CD8-positive, alpha-beta memory T cell (primary cell): ENCODE measurements at regions not wholly inside any gene's neighbourhood (a gene's known extent, or its start where the extent isn't known, plus 50 kb on each side); places are given as distances from the start of the nearest gene placed in this dataset.
A peak's percentile ranks its signal among the peaks of the same experiment; 100 is the strongest.

Source experiments
- CTCF ChIA-PET: fragments of 350-600 bp; sonication (Branson Sonifier 250); formaldehyde crosslinking; loops from one replicate; lab custom pipeline; 2021; ENCODE audit warnings: antibody characterized with exemption; lab: Charles Lee
- POLR2A ChIA-PET: fragments of 350-600 bp; sonication (Branson Sonifier 250); formaldehyde crosslinking; loops from one replicate; lab custom pipeline; 2021; ENCODE audit warnings: antibody characterized with exemption; lab: Charles Lee
- DNase-seq, 5 donors: peaks; one replicate each; pipeline versions ENCODE4 v3.0.0 to v3.0.0-alpha.2; 2020 to 2022; ENCODE audit warnings: mixed read lengths in 1 of 5
- H3K27ac ChIP-seq: one replicate; pipeline ENCODE4 v1.7.0; 2013; ENCODE audit warnings: low read depth, mild to moderate bottlenecking, low read length, moderate library complexity
- H3K27me3 ChIP-seq: 2 replicates; pipeline ENCODE4 v1.7.0; 2013; ENCODE audit warnings: low read length, mild to moderate bottlenecking; ENCODE audit not compliant: insufficient read depth, poor library complexity, severe bottlenecking
- H3K36me3 ChIP-seq: 2 replicates; pipeline ENCODE4 v1.7.0; 2013; ENCODE audit warnings: mild to moderate bottlenecking, low read length, moderate library complexity; ENCODE audit not compliant: insufficient read depth
- H3K4me1 ChIP-seq: 2 replicates; pipeline ENCODE4 v1.7.0; 2013; ENCODE audit warnings: mild to moderate bottlenecking, low read length, moderate library complexity; ENCODE audit not compliant: insufficient read depth
- H3K4me3 ChIP-seq: 2 replicates; pipeline ENCODE4 v1.7.0; 2013; ENCODE audit warnings: mild to moderate bottlenecking, low read length
- H3K9me3 ChIP-seq: 2 replicates; pipeline ENCODE4 v1.7.0; 2013; ENCODE audit warnings: mild to moderate bottlenecking, low read length
- H3K27ac Mint-ChIP-seq, 8 donors: one replicate each; pipeline ENCODE4 v1.8.0; 2020 to 2021; ENCODE audit warnings: mixed read lengths in 8 of 8, mild to moderate bottlenecking in 6 of 8, inconsistent platforms in 3 of 8, moderate library complexity in 3 of 8
- H3K27me3 Mint-ChIP-seq, 2 donors: one replicate each; pipeline ENCODE4 v1.8.0; 2020 to 2021; ENCODE audit warnings: mixed read lengths in 2 of 2, mild to moderate bottlenecking in 1 of 2, moderate library complexity in 1 of 2
- H3K36me3 Mint-ChIP-seq, 3 donors: one replicate each; pipeline ENCODE4 v1.8.0; 2020 to 2021; ENCODE audit warnings: mixed read lengths in 3 of 3, inconsistent platforms in 1 of 3, mild to moderate bottlenecking in 1 of 3
- H3K4me1 Mint-ChIP-seq, 3 donors: one replicate each; pipeline ENCODE4 v1.8.0; 2020 to 2021; ENCODE audit warnings: mixed read lengths in 3 of 3, inconsistent platforms in 1 of 3, mild to moderate bottlenecking in 1 of 3
- H3K4me3 Mint-ChIP-seq, 7 donors: one replicate each; pipeline ENCODE4 v1.8.0; 2020 to 2021; ENCODE audit warnings: mixed read lengths in 7 of 7, mild to moderate bottlenecking in 6 of 7, moderate library complexity in 4 of 7, inconsistent platforms in 2 of 7
- H3K9me3 Mint-ChIP-seq, 5 donors: one replicate each; pipeline ENCODE4 v1.8.0; 2020 to 2022; ENCODE audit warnings: mixed read lengths in 5 of 5, mild to moderate bottlenecking in 3 of 5, moderate library complexity in 2 of 5, inconsistent platforms in 1 of 5

DNA sequence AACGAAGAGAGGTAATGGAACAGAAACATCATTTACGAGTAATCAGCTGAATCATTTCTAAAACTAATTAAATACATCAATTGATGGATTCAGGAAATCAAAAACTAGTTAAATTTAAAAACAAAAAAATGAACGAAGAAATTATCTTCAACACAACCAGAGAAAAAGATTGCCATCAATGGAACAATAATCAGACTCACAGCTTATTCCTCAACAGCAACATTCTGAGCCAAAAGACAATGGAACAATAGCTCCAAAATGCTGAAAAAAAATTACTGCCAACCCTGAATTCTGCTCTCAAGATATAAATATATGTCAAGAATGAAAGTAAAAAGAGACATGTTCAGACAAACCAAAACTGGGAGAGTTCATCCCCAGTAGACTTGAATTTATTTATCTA, 65.5 kb upstream of the KLF3 start:
- ChIA-PET CTCF (no interaction called here), POLR2A (no interaction called here)
- peaks cover 0 to 9% (median 0%) of the 10 kb centered on the region in 3 donors for H3K36me3 Mint-ChIP-seq
- no peak overlapping the region for H3K4me3 Mint-ChIP-seq
- Histone ChIP-seq H3K27me3 (no peaks in the 10 kb centered on the region), H3K27ac (no peak overlapping the region), H3K4me1 (no peaks in the 10 kb centered on the region), H3K36me3 (no peaks in the 10 kb centered on the region), H3K4me3 (no peak overlapping the region), H3K9me3 (no peaks in the 10 kb centered on the region)
- DNase-seq: no peak
- peaks cover 7 to 16% (median 7%) of the 10 kb centered on the region in 3 donors for H3K4me1 Mint-ChIP-seq
- H3K27me3 Mint-ChIP-seq: no peaks in the 10 kb centered on the region
- no peak overlapping the region for H3K27ac Mint-ChIP-seq
- peaks cover 0 to 2% (median 0%) of the 10 kb centered on the region in 5 donors for H3K9me3 Mint-ChIP-seq

DNA sequence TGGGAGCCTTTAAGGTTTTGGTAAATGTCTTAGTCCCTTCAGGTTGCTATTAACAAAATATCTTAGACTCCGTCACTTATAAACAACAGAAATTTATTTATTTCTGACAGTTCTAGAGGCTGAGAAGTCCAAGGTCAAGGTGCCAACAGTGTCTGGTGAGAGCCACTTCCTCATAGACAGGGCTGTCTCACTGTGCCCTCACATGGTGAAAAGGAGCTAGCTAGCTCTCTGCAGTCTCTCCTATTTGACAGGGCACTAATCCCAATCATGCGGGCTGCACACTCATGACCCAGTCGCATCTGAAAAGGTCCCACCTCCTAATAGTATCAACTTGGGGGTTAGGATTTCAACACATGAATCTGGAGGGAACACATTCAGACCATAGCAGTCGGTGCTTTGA, 63.4 kb upstream of the KLF3 start:
- H3K36me3 ChIP-seq: no peaks in the 10 kb centered on the region
- H3K9me3 ChIP-seq: no peaks in the 10 kb centered on the region
- H3K27ac ChIP-seq: no peak overlapping the region
- H3K27me3 ChIP-seq: no peaks in the 10 kb centered on the region
- Mint-ChIP-seq H3K27ac (peak overlapping the region in 2 of 8 donors; percentile 19 to 36), H3K9me3 (peaks cover 0 to 2% (median 0%) of the 10 kb centered on the region in 5 donors), H3K27me3 (no peaks in the 10 kb centered on the region), H3K4me3 (no peak overlapping the region), H3K4me1 (peaks cover 23 to 33% (median 23%) of the 10 kb centered on the region in 3 donors), H3K36me3 (peaks cover 0 to 9% (median 0%) of the 10 kb centered on the region in 3 donors)
- no peak for DNase-seq
- H3K4me1 ChIP-seq: peaks cover under 1% of the 10 kb centered on the region
- H3K4me3 ChIP-seq: no peak overlapping the region
- ChIA-PET CTCF (interaction anchor here (1.0 kb wide), 1 partner anchor 90 kb away, joined by 3 read pairs; no protein-coding TSS in a partner anchor), POLR2A (no interaction called here)

DNA sequence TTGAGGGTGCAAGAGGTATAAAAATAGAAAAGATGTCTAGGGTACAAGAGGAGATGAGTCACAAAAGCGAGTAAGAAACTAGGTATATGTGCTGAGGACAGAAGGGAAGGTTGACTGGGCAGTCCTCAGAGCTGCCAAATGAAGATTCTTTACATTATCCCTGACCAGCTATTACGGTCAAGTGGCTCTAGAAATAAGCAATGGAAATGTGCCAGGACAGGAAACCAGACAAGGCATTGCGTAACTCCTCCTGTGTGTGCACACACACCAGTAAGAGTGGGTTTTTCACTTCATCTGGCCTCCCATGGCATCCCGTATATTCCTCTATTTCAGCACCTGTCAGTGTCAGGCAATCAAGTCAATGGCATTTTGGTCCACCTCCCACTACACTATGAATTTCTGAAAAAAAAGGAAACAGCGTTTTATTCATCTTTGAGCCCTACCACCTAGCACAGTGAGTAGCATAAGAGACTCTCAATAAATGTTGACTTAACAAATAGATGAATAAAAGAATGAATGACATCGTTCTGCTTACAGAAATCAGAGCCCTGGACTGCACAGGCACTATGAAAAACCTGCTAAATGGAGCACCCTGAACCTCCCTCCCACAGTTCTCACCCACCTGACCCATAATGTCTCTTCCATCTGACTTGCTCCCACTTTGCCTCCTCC, 62.6 kb upstream of the KLF3 start:
- CTCF ChIA-PET: interaction anchor here (1.0 kb wide), 1 partner anchor 91 kb away, joined by 3 read pairs; no protein-coding TSS in a partner anchor
- no peaks in the 10 kb centered on the region for H3K9me3 ChIP-seq
- peaks cover 8% of the 10 kb centered on the region for H3K4me1 ChIP-seq
- Mint-ChIP-seq H3K27me3 (no peaks in the 10 kb centered on the region), H3K27ac (peak overlapping the region in 3 of 8 donors; percentile 40 to 48 (median 46)), H3K4me3 (no peak overlapping the region), H3K9me3 (peaks cover 0 to 2% (median 0%) of the 10 kb centered on the region in 5 donors), H3K36me3 (peaks cover 0 to 9% (median 0%) of the 10 kb centered on the region in 3 donors), H3K4me1 (peaks cover 31 to 41% (median 31%) of the 10 kb centered on the region in 3 donors)
- no peaks in the 10 kb centered on the region for H3K36me3 ChIP-seq
- no peak for DNase-seq
- no peaks in the 10 kb centered on the region for H3K27me3 ChIP-seq
- H3K4me3 ChIP-seq: no peak overlapping the region
- POLR2A ChIA-PET: no interaction called here
- no peak overlapping the region for H3K27ac ChIP-seq

DNA sequence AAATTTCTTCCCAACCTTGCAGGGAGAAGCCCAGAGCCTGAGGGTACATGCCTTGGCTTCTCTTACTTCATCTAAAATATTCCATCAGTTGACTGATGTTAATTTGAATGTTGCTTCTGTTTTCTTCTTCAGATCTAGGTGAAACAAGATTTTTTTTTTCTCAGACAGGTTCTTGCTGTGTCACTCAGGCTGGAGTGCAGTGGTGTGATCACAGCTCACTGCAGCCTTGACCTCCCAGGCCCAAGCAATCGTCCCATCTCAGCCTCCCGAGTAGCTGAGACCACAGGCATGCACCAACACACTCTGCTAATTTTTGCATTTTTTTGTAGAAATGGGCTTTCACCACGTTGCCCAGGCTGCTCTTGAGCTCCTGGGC, 62.1 kb upstream of the KLF3 start:
- Mint-ChIP-seq H3K9me3 (peaks cover 0 to 2% (median 0%) of the 10 kb centered on the region in 5 donors), H3K27me3 (no peaks in the 10 kb centered on the region), H3K4me1 (peaks cover 35 to 46% (median 37%) of the 10 kb centered on the region in 3 donors), H3K4me3 (no peak overlapping the region), H3K36me3 (peaks cover 0 to 9% (median 0%) of the 10 kb centered on the region in 3 donors), H3K27ac (peak overlapping the region in 1 of 8 donors; percentile 46)
- H3K9me3 ChIP-seq: no peaks in the 10 kb centered on the region
- POLR2A ChIA-PET: no interaction called here
- CTCF ChIA-PET: interaction anchor here (0.7 kb wide), 1 partner anchor 282 kb away, joined by 3 read pairs; no protein-coding TSS in a partner anchor
- H3K36me3 ChIP-seq: no peaks in the 10 kb centered on the region
- DNase-seq: no peak
- no peak overlapping the region for H3K4me3 ChIP-seq
- peaks cover 11% of the 10 kb centered on the region for H3K4me1 ChIP-seq
- H3K27me3 ChIP-seq: no peaks in the 10 kb centered on the region
- H3K27ac ChIP-seq: no peak overlapping the region

DNA sequence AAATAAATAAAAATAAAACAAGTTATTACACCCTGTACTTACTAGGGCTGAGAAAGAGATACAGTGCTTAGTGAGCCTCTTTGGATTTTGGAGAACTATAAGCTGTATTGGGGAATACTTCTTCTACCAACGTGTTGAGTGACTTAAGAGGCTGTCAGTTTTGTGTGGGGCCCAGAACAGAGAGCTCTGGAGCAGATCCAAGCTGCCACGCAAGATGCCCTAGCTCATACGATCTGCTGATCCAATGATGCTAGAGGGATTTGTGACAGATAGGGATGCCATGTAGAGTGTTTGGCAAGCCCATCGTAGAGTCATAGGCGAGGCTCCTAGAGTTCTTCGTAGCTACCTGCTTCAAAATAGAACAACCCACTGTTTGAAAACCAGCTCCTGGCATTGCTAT, 60.3 kb upstream of the KLF3 start:
- Histone ChIP-seq H3K27ac (no peak overlapping the region), H3K36me3 (no peaks in the 10 kb centered on the region), H3K4me3 (no peak overlapping the region), H3K9me3 (no peaks in the 10 kb centered on the region), H3K27me3 (no peaks in the 10 kb centered on the region), H3K4me1 (peaks cover 11% of the 10 kb centered on the region)
- Mint-ChIP-seq H3K9me3 (peaks cover 0 to 2% (median 0%) of the 10 kb centered on the region in 5 donors), H3K4me3 (no peak overlapping the region), H3K27ac (no peak overlapping the region), H3K27me3 (no peaks in the 10 kb centered on the region), H3K36me3 (peaks cover 0 to 9% (median 0%) of the 10 kb centered on the region in 3 donors), H3K4me1 (peaks cover 36 to 55% (median 39%) of the 10 kb centered on the region in 3 donors)
- ChIA-PET POLR2A (no interaction called here), CTCF (no interaction called here)
- no peak for DNase-seq

DNA sequence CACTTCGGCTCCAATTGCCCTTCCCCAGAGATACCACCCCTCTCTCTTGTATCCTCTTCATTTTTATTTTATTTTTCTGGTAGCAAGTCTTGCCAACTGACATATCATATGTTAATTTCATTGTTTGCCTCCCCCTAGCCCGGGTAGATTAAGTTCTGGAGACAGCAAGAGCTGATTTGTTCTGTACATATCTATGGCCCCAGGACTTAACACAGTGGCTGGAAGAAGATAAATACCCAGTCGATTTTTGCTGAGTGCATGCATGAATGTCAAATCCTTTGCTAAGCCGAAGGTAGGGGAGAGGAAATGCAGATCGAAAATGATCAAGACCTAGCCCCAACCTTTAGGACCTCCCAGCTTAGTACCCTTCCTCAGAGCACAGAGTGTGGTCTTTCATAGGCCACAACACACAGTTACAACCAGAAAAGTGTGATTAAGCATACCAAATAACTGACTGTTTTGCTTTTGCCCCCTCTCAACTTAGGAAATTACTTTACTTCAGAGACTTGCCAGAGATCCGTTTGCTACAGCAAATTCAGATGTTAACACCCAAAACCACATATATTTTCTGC, 58.7 kb upstream of the KLF3 start:
- H3K36me3 Mint-ChIP-seq: peaks cover 0 to 6% (median 0%) of the 10 kb centered on the region in 3 donors
- H3K27me3 Mint-ChIP-seq: no peaks in the 10 kb centered on the region
- Histone ChIP-seq H3K27me3 (no peaks in the 10 kb centered on the region), H3K27ac (peak overlapping the region; percentile 2), H3K9me3 (no peaks in the 10 kb centered on the region), H3K4me3 (no peak overlapping the region), H3K4me1 (peaks cover 19% of the 10 kb centered on the region), H3K36me3 (no peaks in the 10 kb centered on the region)
- ChIA-PET CTCF (interaction anchor here (0.6 to 1.5 kb wide), 2 partner anchors 50 to 70 kb away, joined by 4 to 5 read pairs; no protein-coding TSS in a partner anchor), POLR2A (no interaction called here)
- H3K4me3 Mint-ChIP-seq: peak overlapping the region in 2 of 7 donors; percentile 38 to 46
- DNase-seq: no peak
- H3K9me3 Mint-ChIP-seq: peaks cover 0 to 2% (median 0%) of the 10 kb centered on the region in 5 donors
- H3K4me1 Mint-ChIP-seq: peaks cover 45 to 66% (median 48%) of the 10 kb centered on the region in 3 donors
- H3K27ac Mint-ChIP-seq: peak overlapping the region in 7 of 8 donors; percentile 25 to 77 (median 36)

DNA sequence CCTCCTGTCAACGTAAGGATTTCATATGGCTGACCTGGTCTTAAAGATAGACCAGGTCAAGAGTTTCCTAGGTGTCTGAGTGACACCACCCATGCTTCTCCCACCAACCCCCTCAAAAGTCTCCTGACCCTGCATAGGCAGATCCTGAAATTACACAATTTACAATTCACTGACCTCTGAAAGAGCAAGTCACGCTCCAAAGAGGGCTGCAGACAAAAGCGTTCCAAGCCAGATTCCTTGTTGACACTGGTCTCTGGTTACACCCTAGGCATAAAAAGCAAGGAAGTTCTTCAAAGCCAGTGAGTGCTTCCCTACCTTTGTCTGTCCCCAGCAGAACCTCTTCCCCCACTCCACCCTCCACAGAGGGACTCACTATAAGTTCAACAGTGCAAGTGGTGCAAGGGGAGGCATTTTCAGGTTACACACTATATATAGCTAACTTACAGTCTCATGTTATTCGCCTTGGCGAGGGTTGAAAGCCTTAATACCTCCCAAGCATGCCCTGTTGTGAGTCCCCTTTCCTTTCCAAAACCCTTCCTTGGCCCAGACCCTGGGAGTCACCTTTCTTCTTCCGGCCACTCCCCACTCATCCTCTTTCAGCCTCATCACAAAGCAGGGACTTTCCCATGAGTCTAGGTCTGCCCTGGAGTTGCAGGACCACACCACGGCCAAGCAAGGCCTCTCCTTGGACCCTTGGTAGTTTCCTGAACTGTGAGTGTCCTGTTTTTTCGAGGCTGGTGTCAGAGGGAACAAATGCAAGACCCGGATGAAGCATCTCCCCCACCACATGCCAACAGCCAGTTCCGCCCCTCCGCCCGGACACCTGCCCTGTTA, 58.0 kb upstream of the KLF3 start:
- peaks cover 0 to 3% (median 0%) of the 10 kb centered on the region in 3 donors for H3K36me3 Mint-ChIP-seq
- H3K36me3 ChIP-seq: no peaks in the 10 kb centered on the region
- H3K4me1 ChIP-seq: peaks cover 19% of the 10 kb centered on the region
- no peaks in the 10 kb centered on the region for H3K27me3 Mint-ChIP-seq
- POLR2A ChIA-PET: no interaction called here
- no peaks in the 10 kb centered on the region for H3K27me3 ChIP-seq
- DNase-seq: no peak
- H3K4me1 Mint-ChIP-seq: peaks cover 45 to 65% (median 54%) of the 10 kb centered on the region in 3 donors
- CTCF ChIA-PET: interaction anchor here (0.6 kb wide), 1 partner anchor 49 kb away, joined by 5 read pairs; no protein-coding TSS in a partner anchor
- peak overlapping the region; percentile 2 for H3K27ac ChIP-seq
- peak overlapping the region in 6 of 8 donors; percentile 31 to 61 (median 36) for H3K27ac Mint-ChIP-seq
- H3K4me3 ChIP-seq: no peak overlapping the region
- H3K4me3 Mint-ChIP-seq: peak overlapping the region in 2 of 7 donors; percentile 38 to 46
- H3K9me3 Mint-ChIP-seq: peaks cover 0 to 2% (median 0%) of the 10 kb centered on the region in 5 donors
- H3K9me3 ChIP-seq: no peaks in the 10 kb centered on the region
